ENCODE measurements at regions not wholly inside any gene's neighbourhood (a gene's known extent, or its start where the extent isn't known, plus 50 kb on each side); places are given as distances from the start of the nearest gene placed in this dataset.
"Not testable (repeated sequence)": the region's sequence is repeated elsewhere in the genome, so short reads cannot be mapped to it uniquely, and the experiment has no call there.

DNA sequence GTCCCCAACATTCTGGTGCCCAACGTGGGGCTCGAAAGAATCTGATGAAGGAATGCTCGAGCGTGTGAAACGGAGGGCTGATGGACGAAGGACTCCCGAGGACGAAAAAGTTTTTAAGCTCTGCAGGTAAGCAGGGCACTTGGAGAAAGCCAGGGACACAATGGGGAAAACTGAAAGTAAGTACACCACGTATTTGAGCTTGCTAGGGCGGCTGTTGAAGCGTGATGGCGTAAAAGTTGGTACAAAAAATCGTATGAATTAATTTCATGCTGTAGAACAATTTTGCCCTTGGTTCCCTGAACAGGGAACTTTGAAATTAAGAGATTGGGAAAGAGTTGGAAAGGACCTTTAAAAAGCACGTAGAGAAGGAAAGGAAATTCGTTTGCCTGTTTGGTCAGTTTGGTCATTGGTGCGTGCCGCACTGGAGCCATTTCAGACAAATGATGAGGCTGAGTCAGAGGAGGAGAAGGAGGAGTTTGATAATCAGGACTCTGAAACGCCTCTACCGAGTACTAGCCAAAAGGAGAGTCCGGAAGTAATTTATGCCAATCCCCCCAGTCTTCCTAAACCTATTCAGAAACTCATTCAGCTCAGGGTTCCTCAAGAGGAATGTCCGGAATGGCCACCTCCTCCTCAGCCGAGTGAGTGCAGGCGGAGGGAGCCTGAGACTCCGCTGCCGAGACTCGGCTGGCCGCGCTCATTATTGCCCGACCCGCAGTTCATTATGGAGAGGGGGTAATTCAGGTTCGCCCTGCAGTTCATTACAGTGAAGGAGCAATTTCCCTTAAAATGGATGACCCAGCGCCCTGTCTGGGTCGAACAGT, 59.2 kb upstream of the PRSS16 start:
- TF ChIP-seq CTCF (IDR thresholded peaks at IDR 0.05) (no peak), POLR2A (IDR thresholded peaks at IDR 0.05) (peak in 1 of 4 donors; percentile 32)
- intact Hi-C loops (cut with DNase I) = loop anchor here (10.0 kb wide), 1 partner anchor 287 kb away; the partner anchor contains the start of gene ZNF184
- Histone ChIP-seq H3K4me1 (peaks cover 0 to 14% (median 3%) of the 10 kb centered on the region in 3 donors), H3K27ac (peak overlapping the region; percentile 83 to 92 (median 88)), H3K36me3 (no peaks in the 10 kb centered on the region), H3K4me3 (peak overlapping the region; percentile 69 to 87 (median 74)), H3K9me3 (no peaks in the 10 kb centered on the region), H3K27me3 (peaks cover 0 to 5% (median 0%) of the 10 kb centered on the region in 4 donors)
- no peak for DNase-seq
- 0% methylated on average over 26 to 27 of the region's 33 CpGs for WGBS, 2 donors

- Histone ChIP-seq H3K9me3 (no peaks in the 10 kb centered on the region), H3K27me3 (peaks cover 0 to under 1% (median 0%) of the 10 kb centered on the region in 4 donors), H3K4me3 (peak overlapping the region; percentile 69 to 87 (median 74)), H3K36me3 (no peaks in the 10 kb centered on the region), H3K4me1 (peaks cover 0 to 14% (median 3%) of the 10 kb centered on the region in 3 donors), H3K27ac (peak overlapping the region; percentile 83 to 92 (median 88))
- no peak for DNase-seq
- intact Hi-C loops (cut with DNase I) = loop anchor here (10.0 kb wide), 1 partner anchor 286 kb away; the partner anchor contains the start of gene ZNF184
- 15 to 17% methylated on average over 10 of the region's 10 CpGs for WGBS, 2 donors
- TF ChIP-seq CTCF (IDR thresholded peaks at IDR 0.05) (peak; percentile 41 to 84 (median 68)), POLR2A (IDR thresholded peaks at IDR 0.05) (no peak)
Observed at GRCh38 chr6:27188885-27189418, 58.5 kb upstream of the PRSS16 start.

DNA sequence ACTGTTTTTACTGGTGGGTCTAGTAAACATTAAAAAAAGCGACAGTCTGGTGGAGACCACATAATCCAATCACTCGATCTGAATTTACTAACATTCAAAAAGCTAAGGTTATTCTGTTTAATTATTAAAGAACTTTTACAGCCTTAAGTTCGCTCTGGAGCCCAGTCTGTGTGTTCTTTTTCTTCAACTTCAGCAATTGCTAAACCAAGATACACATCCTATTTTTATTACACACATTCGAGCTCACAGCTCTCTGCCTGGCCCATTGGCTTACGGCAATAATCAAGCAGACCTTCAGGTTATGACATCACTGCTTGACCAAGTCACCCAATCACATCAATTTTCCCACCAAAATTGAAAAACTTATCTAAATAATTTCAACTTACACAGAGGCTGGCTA, 57.4 kb upstream of the PRSS16 start:
- Histone ChIP-seq H3K27ac (no peak overlapping the region), H3K27me3 (no peaks in the 10 kb centered on the region), H3K36me3 (no peaks in the 10 kb centered on the region), H3K4me1 (peaks cover 0 to 14% (median 3%) of the 10 kb centered on the region in 3 donors), H3K4me3 (no peak overlapping the region), H3K9me3 (no peaks in the 10 kb centered on the region)
- 74 to 86% methylated on average over 5 of the region's 5 CpGs for WGBS, 2 donors
- DNase-seq = no peak
- TF ChIP-seq CTCF (IDR thresholded peaks at IDR 0.05) (no peak), POLR2A (IDR thresholded peaks at IDR 0.05) (no peak)
- intact Hi-C loops (cut with DNase I) = no loop called here

DNA sequence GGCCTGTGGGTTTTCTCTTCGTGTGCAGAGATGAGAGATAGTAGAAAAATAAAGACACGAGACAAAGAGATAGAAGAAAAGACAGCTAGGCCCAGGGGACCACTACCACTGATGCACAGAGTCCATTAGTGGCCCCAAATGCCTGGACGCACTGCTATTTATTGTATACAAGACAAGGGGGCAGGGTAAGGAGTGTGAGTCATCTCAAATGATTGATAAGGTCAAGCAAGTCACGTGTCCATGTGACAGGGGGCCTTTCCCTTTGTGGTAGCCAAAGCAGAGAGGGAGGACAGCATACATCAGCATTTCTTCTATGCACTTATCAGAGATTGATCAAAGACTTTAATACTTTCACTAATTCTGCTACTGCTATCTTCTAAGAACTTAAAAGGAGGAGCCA, 53.0 kb upstream of the PRSS16 start:
- H3K4me1 ChIP-seq; H3K27me3 ChIP-seq; H3K36me3 ChIP-seq; DNase-seq; intact Hi-C loops (cut with DNase I); H3K4me3 ChIP-seq; H3K9me3 ChIP-seq; H3K27ac ChIP-seq: not testable (repeated sequence)
- 48 to 54% methylated on average over 4 of the region's 4 CpGs for WGBS, 2 donors

- DNase-seq; H3K4me3 ChIP-seq; intact Hi-C loops (cut with DNase I); H3K4me1 ChIP-seq; H3K27ac ChIP-seq; H3K9me3 ChIP-seq; H3K36me3 ChIP-seq; H3K27me3 ChIP-seq: not testable (repeated sequence)
- 80 to 81% methylated on average over 3 of the region's 3 CpGs for WGBS, 2 donors
Observed at GRCh38 chr6:27195547-27195946, 52.0 kb upstream of the PRSS16 start.

Small RNAs in the stretch of these regions (small RNA-seq; reads per million reads assigned to genes)
- gene MIR3143 = 0 to 0.30 (median 0.24) reads per million in 4 donors
- gene RNU2-62P = 0 to 0.18 (median 0.14) reads per million in 4 donors

Data from esophagus squamous epithelium (tissue), 5 donors.